ENCODE measurements at regions not wholly inside any gene's neighbourhood (a gene's known extent, or its start where the extent isn't known, plus 50 kb on each side); places are given as distances from the start of the nearest gene placed in this dataset.

- TF ChIP-seq STAT6 (CRISPR knock-in tag; IDR thresholded peaks at IDR 0.05) = no peak
- no peak for TF ChIP-seq TOE1 (IDR thresholded peaks at IDR 0.05; ENCODE audit: borderline replicate concordance)
- TF ChIP-seq TOE1 (CRISPR knock-in tag; IDR thresholded peaks at IDR 0.05; ENCODE audit: borderline replicate concordance, low read depth) = no peak
- TF ChIP-seq, protein P1, sequence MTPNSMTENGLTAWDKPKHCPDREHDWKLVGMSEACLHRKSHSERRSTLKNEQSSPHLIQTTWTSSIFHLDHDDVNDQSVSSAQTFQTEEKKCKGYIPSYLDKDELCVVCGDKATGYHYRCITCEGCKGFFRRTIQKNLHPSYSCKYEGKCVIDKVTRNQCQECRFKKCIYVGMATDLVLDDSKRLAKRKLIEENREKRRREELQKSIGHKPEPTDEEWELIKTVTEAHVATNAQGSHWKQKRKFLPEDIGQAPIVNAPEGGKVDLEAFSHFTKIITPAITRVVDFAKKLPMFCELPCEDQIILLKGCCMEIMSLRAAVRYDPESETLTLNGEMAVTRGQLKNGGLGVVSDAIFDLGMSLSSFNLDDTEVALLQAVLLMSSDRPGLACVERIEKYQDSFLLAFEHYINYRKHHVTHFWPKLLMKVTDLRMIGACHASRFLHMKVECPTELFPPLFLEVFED (CRISPR knock-in tag; conservative IDR thresholded peaks at IDR 0.05) = no peak
- TF ChIP-seq TFAM (CRISPR knock-in tag; conservative IDR thresholded peaks at IDR 0.05) = no peak
- TF ChIP-seq, protein P2, sequence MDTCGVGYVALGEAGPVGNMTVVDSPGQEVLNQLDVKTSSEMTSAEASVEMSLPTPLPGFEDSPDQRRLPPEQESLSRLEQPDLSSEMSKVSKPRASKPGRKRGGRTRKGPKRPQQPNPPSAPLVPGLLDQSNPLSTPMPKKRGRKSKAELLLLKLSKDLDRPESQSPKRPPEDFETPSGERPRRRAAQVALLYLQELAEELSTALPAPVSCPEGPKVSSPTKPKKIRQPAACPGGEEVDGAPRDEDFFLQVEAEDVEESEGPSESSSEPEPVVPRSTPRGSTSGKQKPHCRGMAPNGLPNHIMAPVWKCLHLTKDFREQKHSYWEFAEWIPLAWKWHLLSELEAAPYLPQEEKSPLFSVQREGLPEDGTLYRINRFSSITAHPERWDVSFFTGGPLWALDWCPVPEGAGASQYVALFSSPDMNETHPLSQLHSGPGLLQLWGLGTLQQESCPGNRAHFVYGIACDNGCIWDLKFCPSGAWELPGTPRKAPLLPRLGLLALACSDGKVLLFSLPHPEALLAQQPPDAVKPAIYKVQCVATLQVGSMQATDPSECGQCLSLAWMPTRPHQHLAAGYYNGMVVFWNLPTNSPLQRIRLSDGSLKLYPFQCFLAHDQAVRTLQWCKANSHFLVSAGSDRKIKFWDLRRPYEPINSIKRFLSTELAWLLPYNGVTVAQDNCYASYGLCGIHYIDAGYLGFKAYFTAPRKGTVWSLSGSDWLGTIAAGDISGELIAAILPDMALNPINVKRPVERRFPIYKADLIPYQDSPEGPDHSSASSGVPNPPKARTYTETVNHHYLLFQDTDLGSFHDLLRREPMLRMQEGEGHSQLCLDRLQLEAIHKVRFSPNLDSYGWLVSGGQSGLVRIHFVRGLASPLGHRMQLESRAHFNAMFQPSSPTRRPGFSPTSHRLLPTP (IDR thresholded peaks at IDR 0.05; ENCODE audit: borderline replicate concordance, extremely low read depth, insufficient read length) = no peak
- 0 out of 2 replicates have a peak, but pooled peaks have one; percentile 50 for TF ChIP-seq SMAD4 (CRISPR knock-in tag; conservative IDR thresholded peaks at IDR 0.05)
- no peak for TF ChIP-seq ZNF75A (CRISPR knock-in tag; IDR thresholded peaks at IDR 0.05)
- TF ChIP-seq KHSRP (IDR thresholded peaks at IDR 0.05) = no peak
- TF ChIP-seq RHOXF2B (CRISPR knock-in tag; conservative IDR thresholded peaks at IDR 0.05) = no peak
- TF ChIP-seq ATF7 (IDR thresholded peaks at IDR 0.05) = 0 out of 2 replicates have a peak, but pooled peaks have one; percentile 26
- TF ChIP-seq PHB (CRISPR knock-in tag; IDR thresholded peaks at IDR 0.05) = no peak
- no peak for TF ChIP-seq ARHGAP35 (IDR thresholded peaks at IDR 0.05; ENCODE audit: partially characterized antibody)
- peak; percentile 78; the same call in 1 of the 2 replicates for TF ChIP-seq ZBTB1 (CRISPR knock-in tag; IDR thresholded peaks at IDR 0.05; ENCODE audit: borderline replicate concordance, low read depth)
- no peak for TF ChIP-seq NFXL1 (CRISPR knock-in tag; IDR thresholded peaks at IDR 0.05)
- peak; percentile 69; the same call in 1 of the 2 replicates for TF ChIP-seq SMARCA4 (IDR thresholded peaks at IDR 0.05)
- TF ChIP-seq KLF16 (IDR thresholded peaks at IDR 0.05) = peak; percentile 87
- TF ChIP-seq USF1 (CRISPR knock-in tag; IDR thresholded peaks at IDR 0.05) = no peak
- TF ChIP-seq SIN3B (IDR thresholded peaks at IDR 0.05; ENCODE audit: low read depth) = no peak
These were observed 99.1 kb downstream of the EN1 start (continued) for GRCh38 chr2:118748245-118748885.

Data from K562 (cell line).